T-cell (primary cell): ENCODE measurements at regions not wholly inside any gene's neighbourhood (a gene's known extent, or its start where the extent isn't known, plus 50 kb on each side); places are given as distances from the start of the nearest gene placed in this dataset.
"Not testable (repeated sequence)": the region's sequence is repeated elsewhere in the genome, so short reads cannot be mapped to it uniquely, and the experiment has no call there.

Experiments used
- ATAC-seq, 4 experiments: fragments of 200-7000 bp in 3 of 4; fragments of 150-1000 bp in 1 of 4; cut with Tn5 transposase; replicated peaks in 1 of 4; 1 replicate in 3 of 4; 2 replicates in 1 of 4; pipeline ENCODE4 v1.10.0; 2021; ENCODE audit warnings: moderate library complexity in 3 of 4, mild to moderate bottlenecking in 2 of 4, moderate number of reproducible peaks in 1 of 4
- CTCF ChIA-PET, 2 donors: fragments of 300-600 bp; sonication (Branson Sonifier 250); formaldehyde crosslinking; loops; one replicate each; lab custom pipeline; 2022; ENCODE audit warnings: antibody characterized with exemption in 2 of 2; lab: Charles Lee
- POLR2A ChIA-PET, 2 donors: fragments of 300-600 bp; sonication (Branson Sonifier 250); formaldehyde crosslinking; loops; one replicate each; lab custom pipeline; 2022; ENCODE audit warnings: antibody characterized with exemption in 2 of 2; lab: Charles Lee
- DNase-seq, 35 experiments: peaks; one replicate each; pipeline versions ENCODE4 v3.0.0 to v3.0.0-alpha.2; 2013 to 2023
- H3K27ac ChIP-seq: one replicate; pipeline ENCODE4 v1.5.1; 2013; ENCODE audit warnings: low read length
- H3K27me3 ChIP-seq, 2 experiments: replicated peaks in 1 of 2; 1 replicate in 1 of 2; 2 replicates in 1 of 2; pipeline versions ENCODE4 v1.6.1 to v1.7.0; 2013; ENCODE audit warnings: low read length in 1 of 2, mixed read lengths in 1 of 2; ENCODE audit not compliant: control insufficient read depth in 2 of 2, insufficient read depth in 2 of 2; ENCODE audit errors: extremely low read depth in 1 of 2
- H3K36me3 ChIP-seq, 2 donors: 1 replicate in 1 of 2; 2 replicates in 1 of 2; pipeline versions ENCODE4 v1.6.1 to v1.7.0; 2013; ENCODE audit warnings: low read length in 1 of 2; ENCODE audit not compliant: control insufficient read depth in 2 of 2, insufficient read depth in 1 of 2; ENCODE audit errors: extremely low read depth in 1 of 2
- H3K4me1 ChIP-seq, 2 experiments: 1 replicate in 1 of 2; 2 replicates in 1 of 2; pipeline versions ENCODE4 v1.6.1 to v1.7.0; 2013; ENCODE audit warnings: low read length in 2 of 2, mixed read lengths in 1 of 2; ENCODE audit not compliant: insufficient read depth in 2 of 2, control insufficient read depth in 1 of 2; ENCODE audit errors: extremely low read depth in 1 of 2
- H3K4me3 ChIP-seq, 2 donors: 1 replicate in 1 of 2; 2 replicates in 1 of 2; pipeline versions ENCODE4 v1.5.1 to v1.7.0; 2013; ENCODE audit warnings: mild to moderate bottlenecking in 2 of 2, low read length in 1 of 2, moderate library complexity in 1 of 2; ENCODE audit not compliant: control insufficient read depth in 1 of 2; ENCODE audit errors: extremely low read depth in 1 of 2
- H3K9me3 ChIP-seq: 2 replicates; pipeline ENCODE4 v1.7.0; 2013
- H3K27ac Mint-ChIP-seq, 2 donors: one replicate each; pipeline ENCODE4 v1.8.0; 2020 to 2021; ENCODE audit warnings: mild to moderate bottlenecking in 2 of 2, mixed read lengths in 2 of 2
- H3K27me3 Mint-ChIP-seq, 2 donors: one replicate each; pipeline ENCODE4 v1.8.0; 2021 to 2022; ENCODE audit warnings: mixed read lengths in 2 of 2
- H3K36me3 Mint-ChIP-seq: one replicate; pipeline ENCODE4 v1.8.0; 2021; ENCODE audit warnings: mixed read lengths
- H3K4me1 Mint-ChIP-seq, 3 donors: one replicate each; pipeline ENCODE4 v1.8.0; 2020 to 2022; ENCODE audit warnings: mixed read lengths in 3 of 3, mild to moderate bottlenecking in 1 of 3
- H3K4me3 Mint-ChIP-seq, 3 donors: one replicate each; pipeline ENCODE4 v1.8.0; 2020 to 2022; ENCODE audit warnings: mild to moderate bottlenecking in 3 of 3, mixed read lengths in 3 of 3, moderate library complexity in 3 of 3
- H3K9me3 Mint-ChIP-seq, 3 donors: one replicate each; pipeline ENCODE4 v1.8.0; 2020 to 2022; ENCODE audit warnings: mixed read lengths in 3 of 3
- WGBS: methylation state at CpG from one replicate; pipeline ENCODE4 v1.1.5; 2013; ENCODE audit warnings: missing lambda C conversion rate; ENCODE audit not compliant: insufficient coverage; 5-methylcytosine and 5-hydroxymethylcytosine counted together

DNA sequence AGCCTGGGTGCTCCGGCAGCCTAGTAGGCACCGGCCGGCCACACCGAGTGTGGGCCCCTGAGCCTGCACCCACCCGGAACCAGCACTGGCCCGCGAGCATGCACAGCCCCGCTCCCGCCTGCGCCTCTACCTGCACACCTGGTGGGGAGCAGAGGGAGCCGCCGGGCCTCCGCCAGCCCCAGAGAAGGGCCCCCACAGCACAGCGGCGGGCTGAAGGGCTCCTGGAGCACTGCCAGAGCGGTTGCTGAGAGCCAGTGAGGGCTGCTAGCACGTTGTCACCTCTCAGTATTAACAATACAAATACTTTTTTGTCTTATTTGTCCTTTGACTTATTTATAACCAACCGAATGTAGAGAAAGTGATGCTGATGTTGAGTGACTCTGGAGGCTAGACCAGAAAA, 842.4 kb upstream of the TPTE start:
- DNase-seq, H3K4me3 ChIP-seq, CTCF ChIA-PET, H3K4me1 ChIP-seq, H3K36me3 Mint-ChIP-seq, ATAC-seq, POLR2A ChIA-PET, H3K4me3 Mint-ChIP-seq, H3K9me3 ChIP-seq, H3K27ac ChIP-seq, H3K27me3 Mint-ChIP-seq, H3K36me3 ChIP-seq, H3K27ac Mint-ChIP-seq, H3K9me3 Mint-ChIP-seq, H3K27me3 ChIP-seq, H3K4me1 Mint-ChIP-seq: not testable (repeated sequence)
- no CpG with 5 or more reads among the region's 18 CpGs for WGBS

DNA sequence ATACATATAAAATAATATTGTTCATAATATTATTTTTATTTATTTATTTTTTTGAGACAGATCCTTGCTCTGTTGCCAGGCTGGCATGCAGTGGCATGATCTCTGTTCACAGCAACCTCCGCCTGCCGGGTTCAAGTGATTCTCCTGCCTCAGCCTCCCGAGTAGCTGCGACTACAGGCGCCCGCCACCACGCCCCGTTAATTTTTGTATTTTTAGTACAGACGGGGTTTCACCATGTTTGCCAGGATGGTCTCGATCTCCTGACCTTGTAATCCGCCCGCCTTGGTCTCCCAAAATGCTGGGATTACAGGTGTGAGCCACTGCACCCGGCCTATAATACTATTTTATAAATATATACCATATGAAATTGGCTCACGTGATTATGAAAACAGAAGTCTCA, 832.4 kb upstream of the TPTE start:
- H3K4me1 ChIP-seq, H3K36me3 ChIP-seq, H3K27ac ChIP-seq, H3K9me3 Mint-ChIP-seq, H3K27me3 ChIP-seq, CTCF ChIA-PET, H3K4me1 Mint-ChIP-seq, H3K27ac Mint-ChIP-seq, H3K4me3 ChIP-seq, H3K27me3 Mint-ChIP-seq, POLR2A ChIA-PET, H3K36me3 Mint-ChIP-seq, H3K4me3 Mint-ChIP-seq, ATAC-seq, H3K9me3 ChIP-seq, DNase-seq: not testable (repeated sequence)
- no CpG with 5 or more reads among the region's 14 CpGs for WGBS

DNA sequence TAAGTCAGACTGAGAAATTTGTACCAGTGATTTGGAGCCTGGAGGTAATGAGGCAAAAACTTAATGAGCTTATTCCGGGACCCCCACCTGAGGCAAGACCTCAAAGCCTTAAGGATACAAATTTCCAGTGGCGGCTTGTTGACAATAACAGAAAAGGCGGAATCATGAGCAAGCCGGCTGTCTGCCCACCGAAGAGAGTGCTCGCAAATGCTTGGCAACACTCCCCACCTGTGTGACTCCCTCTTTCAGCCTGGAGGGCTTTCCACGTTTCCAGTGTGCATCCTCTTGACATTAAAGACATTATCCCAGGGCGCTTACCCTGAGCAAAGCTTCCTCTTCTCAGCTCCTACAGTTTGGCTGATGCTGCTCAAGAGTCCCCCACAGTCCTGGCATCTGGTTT, 830.4 kb upstream of the TPTE start:
- H3K4me3 ChIP-seq, POLR2A ChIA-PET, H3K4me1 ChIP-seq, CTCF ChIA-PET, H3K27me3 Mint-ChIP-seq, H3K36me3 ChIP-seq, H3K9me3 Mint-ChIP-seq, H3K27me3 ChIP-seq, ATAC-seq, H3K36me3 Mint-ChIP-seq, H3K27ac Mint-ChIP-seq, H3K4me1 Mint-ChIP-seq, H3K4me3 Mint-ChIP-seq, DNase-seq, H3K27ac ChIP-seq, H3K9me3 ChIP-seq: not testable (repeated sequence)
- WGBS = 85% methylated on average over 4 of the region's 8 CpGs

DNA sequence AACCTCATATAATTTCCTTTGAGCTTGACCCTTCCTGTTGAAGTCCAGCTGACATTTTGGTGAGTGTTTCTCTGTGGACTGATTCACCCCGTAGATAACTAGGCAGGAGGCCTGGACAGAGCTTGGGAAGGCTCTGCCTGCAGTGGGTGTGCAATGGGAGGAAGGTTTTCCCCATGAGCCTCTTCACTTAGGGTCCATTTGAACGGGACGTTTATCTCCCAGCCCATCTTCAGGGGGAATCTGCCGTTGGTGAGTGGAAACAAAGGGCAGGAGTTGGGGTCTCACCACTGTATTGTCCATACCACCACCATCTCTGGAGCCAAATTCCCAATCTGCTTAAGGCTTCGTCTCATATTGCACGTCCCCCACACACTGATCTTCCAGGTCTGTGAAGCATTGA, 825.6 kb upstream of the TPTE start:
- 38% methylated on average over 1 of the region's 6 CpGs for WGBS
- H3K9me3 Mint-ChIP-seq, H3K27me3 ChIP-seq, H3K27me3 Mint-ChIP-seq, H3K36me3 Mint-ChIP-seq, H3K9me3 ChIP-seq, H3K4me3 Mint-ChIP-seq, H3K36me3 ChIP-seq, H3K4me3 ChIP-seq, H3K27ac Mint-ChIP-seq, CTCF ChIA-PET, POLR2A ChIA-PET, H3K27ac ChIP-seq, ATAC-seq, H3K4me1 Mint-ChIP-seq, H3K4me1 ChIP-seq, DNase-seq: not testable (repeated sequence)

DNA sequence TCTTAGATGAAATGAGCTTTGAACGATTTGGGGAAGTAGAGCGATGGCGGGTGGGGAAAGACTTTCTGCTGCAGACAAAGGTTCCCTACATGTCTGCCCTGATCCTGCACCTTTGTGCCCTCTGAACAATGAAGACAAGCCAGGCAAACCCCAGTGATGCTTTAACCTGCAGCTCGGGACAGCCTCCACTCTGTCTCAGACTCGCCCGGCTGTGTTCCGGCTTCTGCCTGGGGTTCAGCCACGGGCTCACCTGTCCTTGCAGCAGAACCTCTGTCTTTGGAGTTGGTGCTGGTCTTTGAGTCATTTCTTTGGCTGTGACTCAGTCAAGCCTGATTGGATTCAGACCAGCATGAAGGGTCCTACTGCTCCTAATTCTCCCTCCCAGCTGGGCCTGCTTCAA, 823.6 kb upstream of the TPTE start:
- POLR2A ChIA-PET, ATAC-seq, H3K27ac ChIP-seq, H3K27me3 ChIP-seq, H3K4me1 ChIP-seq, CTCF ChIA-PET, H3K4me3 ChIP-seq, DNase-seq, H3K27me3 Mint-ChIP-seq, H3K9me3 Mint-ChIP-seq, H3K4me3 Mint-ChIP-seq, H3K36me3 Mint-ChIP-seq, H3K4me1 Mint-ChIP-seq, H3K9me3 ChIP-seq, H3K27ac Mint-ChIP-seq, H3K36me3 ChIP-seq: not testable (repeated sequence)
- no CpG with 5 or more reads among the region's 8 CpGs for WGBS

DNA sequence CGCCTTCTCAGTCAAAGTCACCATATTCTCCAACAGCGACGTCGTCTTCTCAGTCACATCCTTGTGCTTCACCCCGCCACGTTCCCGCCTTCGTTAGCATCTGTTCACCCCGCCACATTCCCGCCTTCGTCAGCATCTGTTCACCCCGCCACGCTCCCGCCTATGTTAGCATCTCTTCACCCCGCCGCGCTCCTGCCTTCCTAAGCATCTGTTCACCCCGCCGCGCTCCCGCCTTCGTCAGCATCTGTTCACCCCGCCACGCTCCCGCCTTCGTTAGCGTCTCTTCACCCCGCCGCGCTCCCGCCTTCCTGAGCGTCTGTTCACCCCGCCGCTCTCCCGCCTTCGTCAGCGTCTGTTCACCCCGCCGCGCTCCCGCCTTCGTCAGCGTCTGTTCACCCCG, 816.4 kb upstream of the TPTE start:
- WGBS = 82% methylated on average over 24 of the region's 44 CpGs

DNA sequence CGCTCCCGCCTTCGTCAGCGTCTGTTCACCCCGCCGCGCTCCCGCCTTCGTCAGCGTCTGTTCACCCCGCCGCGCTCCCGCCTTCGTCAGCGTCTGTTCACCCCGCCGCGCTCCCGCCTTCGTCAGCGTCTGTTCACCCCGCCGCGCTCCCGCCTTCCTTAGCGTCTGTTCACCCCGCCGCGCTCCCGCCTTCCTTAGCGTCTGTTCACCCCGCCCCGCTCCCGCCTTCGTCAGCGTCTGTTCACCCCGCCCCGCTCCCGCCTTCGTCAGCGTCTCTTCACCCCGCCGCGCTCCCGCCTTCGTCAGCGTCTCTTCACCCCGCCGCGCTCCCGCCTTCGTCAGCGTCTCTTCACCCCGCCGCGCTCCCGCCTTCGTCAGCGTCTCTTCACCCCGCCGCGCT, 815.9 kb upstream of the TPTE start:
- H3K4me1 ChIP-seq, H3K9me3 ChIP-seq, H3K27me3 Mint-ChIP-seq, H3K9me3 Mint-ChIP-seq, H3K27me3 ChIP-seq, H3K36me3 Mint-ChIP-seq, H3K4me3 Mint-ChIP-seq, ATAC-seq, H3K27ac ChIP-seq, DNase-seq, CTCF ChIA-PET, H3K4me1 Mint-ChIP-seq, POLR2A ChIA-PET, H3K27ac Mint-ChIP-seq, H3K4me3 ChIP-seq, H3K36me3 ChIP-seq: not testable (repeated sequence)
- 80% methylated on average over 12 of the region's 63 CpGs for WGBS

More for the DNA sequence above, 816.4 kb upstream of the TPTE start:
- H3K27me3 Mint-ChIP-seq, H3K9me3 Mint-ChIP-seq, H3K36me3 Mint-ChIP-seq, POLR2A ChIA-PET, H3K4me3 Mint-ChIP-seq, H3K4me3 ChIP-seq, H3K27me3 ChIP-seq, H3K9me3 ChIP-seq, DNase-seq, CTCF ChIA-PET, H3K36me3 ChIP-seq, H3K4me1 Mint-ChIP-seq, H3K27ac Mint-ChIP-seq, H3K4me1 ChIP-seq, ATAC-seq, H3K27ac ChIP-seq: not testable (repeated sequence)
